ENCODE measurements at regions not wholly inside any gene's neighbourhood (a gene's known extent, or its start where the extent isn't known, plus 50 kb on each side); places are given as distances from the start of the nearest gene placed in this dataset.

GRCh38 chr13:73715114-73715910 is 418.9 kb downstream of the KLF12 start:
- H3K27ac ChIP-seq (ENCODE audit: low read depth in 1 of 3, low read length in 2 of 3): peak overlapping the region in 1 of 3 donors; percentile 59
- 88 to 91% (median 90%) methylated on average over 15 of the region's 15 CpGs for WGBS, 3 donors
- no peak for DNase-seq

GRCh38 chr13:73714522-73714921 is 419.7 kb downstream of the KLF12 start:
- no peak overlapping the region for H3K27ac ChIP-seq (ENCODE audit: low read depth in 1 of 3, low read length in 2 of 3)
- FAIRE-seq: no peak
- WGBS, 3 donors: 97 to 100% (median 98%) methylated on average over 2 of the region's 2 CpGs

More at GRCh38 chr13:73715114-73715910, 418.9 kb downstream of the KLF12 start:
- no peaks in the 10 kb centered on the region for H3K9me3 ChIP-seq (ENCODE audit: control insufficient read depth in 2 of 2, insufficient read depth in 1 of 2, low read depth in 1 of 2, low read length in 1 of 2)
- no peaks in the 10 kb centered on the region for H3K27me3 ChIP-seq (ENCODE audit: control insufficient read depth in 3 of 3, insufficient read depth in 3 of 3, low read length in 3 of 3)
- peaks cover 0 to 7% (median 0%) of the 10 kb centered on the region in 3 donors for H3K36me3 ChIP-seq (ENCODE audit: control insufficient read depth in 3 of 3, insufficient read depth in 2 of 3, low read depth in 1 of 3, low read length in 3 of 3)
- no peak for FAIRE-seq
- H3K4me1 ChIP-seq (ENCODE audit: control insufficient read depth in 3 of 3, insufficient read depth in 2 of 3, low read depth in 1 of 3, low read length in 2 of 3): peaks cover 2 to 4% (median 3%) of the 10 kb centered on the region in 3 donors
- H3K4me3 ChIP-seq (ENCODE audit: low read depth in 1 of 3, low read length in 3 of 3): no peak overlapping the region

GRCh38 chr13:73708393-73708985 is 425.7 kb downstream of the KLF12 start:
- peak; percentile 84 to 87 for DNase-seq
- FAIRE-seq: peak; percentile 85
- Histone ChIP-seq H3K9me3 (ENCODE audit: control insufficient read depth in 2 of 2, insufficient read depth in 1 of 2, low read depth in 1 of 2, low read length in 1 of 2) (no peaks in the 10 kb centered on the region), H3K27me3 (ENCODE audit: control insufficient read depth in 3 of 3, insufficient read depth in 3 of 3, low read length in 3 of 3) (no peaks in the 10 kb centered on the region), H3K4me1 (ENCODE audit: control insufficient read depth in 3 of 3, insufficient read depth in 2 of 3, low read depth in 1 of 3, low read length in 2 of 3) (peaks cover 0 to 6% (median 0%) of the 10 kb centered on the region in 3 donors), H3K27ac (ENCODE audit: low read depth in 1 of 3, low read length in 2 of 3) (no peak overlapping the region), H3K4me3 (ENCODE audit: low read depth in 1 of 3, low read length in 3 of 3) (no peak overlapping the region), H3K36me3 (ENCODE audit: control insufficient read depth in 3 of 3, insufficient read depth in 2 of 3, low read depth in 1 of 3, low read length in 3 of 3) (no peaks in the 10 kb centered on the region)
- 12 to 22% (median 14%) methylated on average over 1 of the region's 1 CpG for WGBS, 3 donors

More at GRCh38 chr13:73714522-73714921, 419.7 kb downstream of the KLF12 start:
- Histone ChIP-seq H3K4me1 (ENCODE audit: control insufficient read depth in 3 of 3, insufficient read depth in 2 of 3, low read depth in 1 of 3, low read length in 2 of 3) (peaks cover 2 to 4% (median 3%) of the 10 kb centered on the region in 3 donors), H3K9me3 (ENCODE audit: control insufficient read depth in 2 of 2, insufficient read depth in 1 of 2, low read depth in 1 of 2, low read length in 1 of 2) (no peaks in the 10 kb centered on the region), H3K4me3 (ENCODE audit: low read depth in 1 of 3, low read length in 3 of 3) (no peak overlapping the region), H3K36me3 (ENCODE audit: control insufficient read depth in 3 of 3, insufficient read depth in 2 of 3, low read depth in 1 of 3, low read length in 3 of 3) (peaks cover 0 to 7% (median 0%) of the 10 kb centered on the region in 3 donors), H3K27me3 (ENCODE audit: control insufficient read depth in 3 of 3, insufficient read depth in 3 of 3, low read length in 3 of 3) (no peaks in the 10 kb centered on the region)
- no peak for DNase-seq

- Histone ChIP-seq H3K27ac (ENCODE audit: low read depth in 1 of 3, low read length in 2 of 3) (no peak overlapping the region), H3K4me1 (ENCODE audit: control insufficient read depth in 3 of 3, insufficient read depth in 2 of 3, low read depth in 1 of 3, low read length in 2 of 3) (peaks cover 0 to 10% (median 0%) of the 10 kb centered on the region in 3 donors), H3K27me3 (ENCODE audit: control insufficient read depth in 3 of 3, insufficient read depth in 3 of 3, low read length in 3 of 3) (no peaks in the 10 kb centered on the region), H3K9me3 (ENCODE audit: control insufficient read depth in 2 of 2, insufficient read depth in 1 of 2, low read depth in 1 of 2, low read length in 1 of 2) (no peaks in the 10 kb centered on the region), H3K36me3 (ENCODE audit: control insufficient read depth in 3 of 3, insufficient read depth in 2 of 3, low read depth in 1 of 3, low read length in 3 of 3) (peaks cover 0 to 2% (median 0%) of the 10 kb centered on the region in 3 donors), H3K4me3 (ENCODE audit: low read depth in 1 of 3, low read length in 3 of 3) (no peak overlapping the region)
- DNase-seq: peak in 1 of 2 donors; percentile 48
- WGBS, 3 donors: 91 to 93% (median 92%) methylated on average over 5 of the region's 5 CpGs
- FAIRE-seq: no peak
Observed at GRCh38 chr13:73704587-73704986, 429.6 kb downstream of the KLF12 start.

GRCh38 chr13:73703606-73704005 is 430.6 kb downstream of the KLF12 start:
- 89 to 94% (median 93%) methylated on average over 4 of the region's 4 CpGs for WGBS, 3 donors
- peak in 1 of 2 donors; percentile 21 for DNase-seq
- Histone ChIP-seq H3K36me3 (ENCODE audit: control insufficient read depth in 3 of 3, insufficient read depth in 2 of 3, low read depth in 1 of 3, low read length in 3 of 3) (peaks cover 0 to 2% (median 0%) of the 10 kb centered on the region in 3 donors), H3K4me1 (ENCODE audit: control insufficient read depth in 3 of 3, insufficient read depth in 2 of 3, low read depth in 1 of 3, low read length in 2 of 3) (peaks cover 0 to 10% (median 0%) of the 10 kb centered on the region in 3 donors), H3K27me3 (ENCODE audit: control insufficient read depth in 3 of 3, insufficient read depth in 3 of 3, low read length in 3 of 3) (no peaks in the 10 kb centered on the region), H3K27ac (ENCODE audit: low read depth in 1 of 3, low read length in 2 of 3) (no peak overlapping the region), H3K9me3 (ENCODE audit: control insufficient read depth in 2 of 2, insufficient read depth in 1 of 2, low read depth in 1 of 2, low read length in 1 of 2) (no peaks in the 10 kb centered on the region), H3K4me3 (ENCODE audit: low read depth in 1 of 3, low read length in 3 of 3) (no peak overlapping the region)
- FAIRE-seq: no peak

- peaks cover 0 to 7% (median 0%) of the 10 kb centered on the region in 3 donors for H3K4me1 ChIP-seq (ENCODE audit: control insufficient read depth in 3 of 3, insufficient read depth in 2 of 3, low read depth in 1 of 3, low read length in 2 of 3)
- no peaks in the 10 kb centered on the region for H3K27me3 ChIP-seq (ENCODE audit: control insufficient read depth in 3 of 3, insufficient read depth in 3 of 3, low read length in 3 of 3)
- peak in 1 of 2 donors; percentile 58 for DNase-seq
- no peak overlapping the region for H3K4me3 ChIP-seq (ENCODE audit: low read depth in 1 of 3, low read length in 3 of 3)
- H3K27ac ChIP-seq (ENCODE audit: low read depth in 1 of 3, low read length in 2 of 3): peak overlapping the region in 2 of 3 donors; percentile 49 to 61
- H3K36me3 ChIP-seq (ENCODE audit: control insufficient read depth in 3 of 3, insufficient read depth in 2 of 3, low read depth in 1 of 3, low read length in 3 of 3): peaks cover 0 to 2% (median 0%) of the 10 kb centered on the region in 3 donors
- 58 to 71% (median 69%) methylated on average over 8 of the region's 8 CpGs for WGBS, 3 donors
- H3K9me3 ChIP-seq (ENCODE audit: control insufficient read depth in 2 of 2, insufficient read depth in 1 of 2, low read depth in 1 of 2, low read length in 1 of 2): no peaks in the 10 kb centered on the region
- no peak for FAIRE-seq
Observed at GRCh38 chr13:73702419-73703071, 431.7 kb downstream of the KLF12 start.

GRCh38 chr13:73701160-73701559 is 433.0 kb downstream of the KLF12 start:
- Histone ChIP-seq H3K27me3 (ENCODE audit: control insufficient read depth in 3 of 3, insufficient read depth in 3 of 3, low read length in 3 of 3) (no peaks in the 10 kb centered on the region), H3K27ac (ENCODE audit: low read depth in 1 of 3, low read length in 2 of 3) (no peak overlapping the region), H3K4me1 (ENCODE audit: control insufficient read depth in 3 of 3, insufficient read depth in 2 of 3, low read depth in 1 of 3, low read length in 2 of 3) (peaks cover 0 to 4% (median 0%) of the 10 kb centered on the region in 3 donors), H3K4me3 (ENCODE audit: low read depth in 1 of 3, low read length in 3 of 3) (no peak overlapping the region), H3K36me3 (ENCODE audit: control insufficient read depth in 3 of 3, insufficient read depth in 2 of 3, low read depth in 1 of 3, low read length in 3 of 3) (peaks cover 0 to 2% (median 0%) of the 10 kb centered on the region in 3 donors), H3K9me3 (ENCODE audit: control insufficient read depth in 2 of 2, insufficient read depth in 1 of 2, low read depth in 1 of 2, low read length in 1 of 2) (no peaks in the 10 kb centered on the region)
- peak; percentile 33 for FAIRE-seq
- DNase-seq: no peak
- 95 to 98% (median 97%) methylated on average over 1 of the region's 1 CpG for WGBS, 3 donors

GRCh38 chr13:73698859-73699258 is 435.3 kb downstream of the KLF12 start:
- H3K27ac ChIP-seq (ENCODE audit: low read depth in 1 of 3, low read length in 2 of 3): no peak overlapping the region
- peaks cover 0 to 4% (median 0%) of the 10 kb centered on the region in 3 donors for H3K4me1 ChIP-seq (ENCODE audit: control insufficient read depth in 3 of 3, insufficient read depth in 2 of 3, low read depth in 1 of 3, low read length in 2 of 3)
- no peaks in the 10 kb centered on the region for H3K27me3 ChIP-seq (ENCODE audit: control insufficient read depth in 3 of 3, insufficient read depth in 3 of 3, low read length in 3 of 3)
- FAIRE-seq (no peak), DNase-seq (no peak)
- no peak overlapping the region for H3K4me3 ChIP-seq (ENCODE audit: low read depth in 1 of 3, low read length in 3 of 3)
- peaks cover 0 to 8% (median 2%) of the 10 kb centered on the region in 3 donors for H3K36me3 ChIP-seq (ENCODE audit: control insufficient read depth in 3 of 3, insufficient read depth in 2 of 3, low read depth in 1 of 3, low read length in 3 of 3)
- H3K9me3 ChIP-seq (ENCODE audit: control insufficient read depth in 2 of 2, insufficient read depth in 1 of 2, low read depth in 1 of 2, low read length in 1 of 2): no peaks in the 10 kb centered on the region
- WGBS, 3 donors: 78 to 85% (median 79%) methylated on average over 3 of the region's 3 CpGs

Measured in small intestine (tissue), 7 donors.